ENCODE measurements at regions not wholly inside any gene's neighbourhood (a gene's known extent, or its start where the extent isn't known, plus 50 kb on each side); places are given as distances from the start of the nearest gene placed in this dataset.

- H3K4me2 ChIP-seq (ENCODE audit: low read depth, low read length), result no peak overlapping the region
- H3K4ac ChIP-seq (ENCODE audit: low read depth, low read length), result no peak overlapping the region
- H4K8ac ChIP-seq (ENCODE audit: low read depth in 2 of 2, low read length in 2 of 2), result no peak overlapping the region
- TF ChIP-seq MAZ (IDR thresholded peaks at IDR 0.05; ENCODE audit: borderline replicate concordance, low read depth, low read length), result no peak
- TF ChIP-seq MXI1 (IDR thresholded peaks at IDR 0.05; ENCODE audit: borderline replicate concordance, low read depth, low read length), result no peak
- TF ChIP-seq BHLHE40 (IDR thresholded peaks at IDR 0.05; ENCODE audit: low read depth, low read length), result no peak
- no peak for TF ChIP-seq ELK1 (IDR thresholded peaks at IDR 0.05; ENCODE audit: borderline replicate concordance, low read depth, low read length)
- TF ChIP-seq RFX5 (IDR thresholded peaks at IDR 0.05; ENCODE audit: low read depth, low read length), result no peak
- no peak for TF ChIP-seq CTCF (conservative IDR thresholded peaks at IDR 0.05; ENCODE audit: low read depth, low read length)
- TF ChIP-seq FOS (IDR thresholded peaks at IDR 0.05; ENCODE audit: low read depth, low read length), result no peak
- TF ChIP-seq CEBPB (IDR thresholded peaks at IDR 0.05; ENCODE audit: low read depth, low read length), result no peak
- no peak for TF ChIP-seq USF2 (IDR thresholded peaks at IDR 0.05; ENCODE audit: low read depth, low read length)
- TF ChIP-seq SMC3 (IDR thresholded peaks at IDR 0.05; ENCODE audit: low read depth, low read length), result no peak
- TF ChIP-seq POLR2A (IDR thresholded peaks at IDR 0.05; ENCODE audit: low read depth, low read length), result no peak
- no peak for TF ChIP-seq RAD21 (IDR thresholded peaks at IDR 0.05; ENCODE audit: low read length)
- no peak for TF ChIP-seq MAFK (IDR thresholded peaks at IDR 0.05; ENCODE audit: low read depth, low read length)
- TF ChIP-seq RCOR1 (IDR thresholded peaks at IDR 0.05; ENCODE audit: insufficient replicate concordance, low read length), result no peak
- TF ChIP-seq NFE2L2 (IDR thresholded peaks at IDR 0.05; ENCODE audit: low read depth, low read length), result no peak
- TF ChIP-seq CHD1 (IDR thresholded peaks at IDR 0.05; ENCODE audit: low read depth, low read length), result no peak
- no peak overlapping the region for H3K18ac ChIP-seq (ENCODE audit: low read depth, low read length)
- no peak overlapping the region for H3K56ac ChIP-seq (ENCODE audit: extremely low read depth, insufficient read depth, low read length)
- no peak overlapping the region for H2AFZ ChIP-seq (replicated peaks; ENCODE audit: low read length, poor library complexity)
- BruUV-seq (replicated peaks), result no TSS peak
- dilution Hi-C loops (cut with HindIII; ENCODE audit: low sequenced_read_pairs, unreplicated experiment) (no loop called here), in situ Hi-C loops (cut with MboI; ENCODE audit: low sequenced_read_pairs) (no loop called here), intact Hi-C loops (cut with micrococcal nuclease) (no loop called here)
- no peaks in the 10 kb centered on the region for H3K9me1 ChIP-seq (ENCODE audit: insufficient read depth, low read length)
- ChIA-PET POLR2A (ENCODE audit: unreplicated experiment) (no interaction called here), CTCF (no interaction called here)
- H2BK5ac ChIP-seq (ENCODE audit: low read depth, low read length, poor library complexity, severe bottlenecking), result no peak overlapping the region
- no peaks in the 10 kb centered on the region; the same call in 1 of the 2 replicates for H3K27me3 ChIP-seq (ENCODE audit: control insufficient read depth, insufficient read depth, low read length)
- H2BK15ac ChIP-seq (ENCODE audit: low read depth, low read length), result no peak overlapping the region
- no peak overlapping the region for H3K23ac ChIP-seq (ENCODE audit: low read depth, low read length)
- no peak overlapping the region for H2AK9ac ChIP-seq (replicated peaks; ENCODE audit: low read depth, low read length, poor library complexity)
- H4K5ac ChIP-seq (ENCODE audit: low read depth, low read length), result no peak overlapping the region
- ATAC-seq (ENCODE audit: low read depth) (no peak), DNase-seq (no peak)
- no peak overlapping the region for H3K27ac ChIP-seq (ENCODE audit: insufficient read depth, low read length)
- no peak overlapping the region for H2BK120ac ChIP-seq (ENCODE audit: low read depth, low read length)
- no peak overlapping the region for H3K9ac ChIP-seq (ENCODE audit: low read depth, low read length)
- no peak overlapping the region for H3K14ac ChIP-seq (replicated peaks; ENCODE audit: low read depth, low read length)
- no peaks in the 10 kb centered on the region for H4K20me1 ChIP-seq (ENCODE audit: insufficient read depth, low read length)
- no peaks in the 10 kb centered on the region for H3K36me3 ChIP-seq (ENCODE audit: control insufficient read depth, insufficient read depth, low read length)
- H3K4me3 ChIP-seq (ENCODE audit: insufficient read depth, low read depth, low read length), result no peak overlapping the region
- H3K79me1 ChIP-seq (ENCODE audit: low read depth in 1 of 2, low read length in 2 of 2), result no peaks in the 10 kb centered on the region
- H4K91ac ChIP-seq (ENCODE audit: insufficient read depth, low read depth, low read length), result no peak overlapping the region
- H2BK20ac ChIP-seq (ENCODE audit: low read depth, low read length), result no peak overlapping the region
- no peaks in the 10 kb centered on the region for H3K4me1 ChIP-seq (ENCODE audit: control insufficient read depth, insufficient read depth, low read length)
- no peak overlapping the region for H2AK5ac ChIP-seq (ENCODE audit: low read depth, low read length)
- H3K9me3 ChIP-seq (ENCODE audit: control insufficient read depth, insufficient read depth, low read length), result peaks cover 3% of the 10 kb centered on the region; the same call in 1 of the 2 replicates
These were observed 1070.2 kb downstream of the EFNB2 start for GRCh38 chr13:105465251-105465650.

Measured in IMR-90 (cell line).